ENCODE measurements at regions not wholly inside any gene's neighbourhood (a gene's known extent, or its start where the extent isn't known, plus 50 kb on each side); places are given as distances from the start of the nearest gene placed in this dataset.
A peak's percentile ranks its signal among the peaks of the same experiment; 100 is the strongest.
"Not testable (repeated sequence)": the region's sequence is repeated elsewhere in the genome, so short reads cannot be mapped to it uniquely, and the experiment has no call there.

DNA sequence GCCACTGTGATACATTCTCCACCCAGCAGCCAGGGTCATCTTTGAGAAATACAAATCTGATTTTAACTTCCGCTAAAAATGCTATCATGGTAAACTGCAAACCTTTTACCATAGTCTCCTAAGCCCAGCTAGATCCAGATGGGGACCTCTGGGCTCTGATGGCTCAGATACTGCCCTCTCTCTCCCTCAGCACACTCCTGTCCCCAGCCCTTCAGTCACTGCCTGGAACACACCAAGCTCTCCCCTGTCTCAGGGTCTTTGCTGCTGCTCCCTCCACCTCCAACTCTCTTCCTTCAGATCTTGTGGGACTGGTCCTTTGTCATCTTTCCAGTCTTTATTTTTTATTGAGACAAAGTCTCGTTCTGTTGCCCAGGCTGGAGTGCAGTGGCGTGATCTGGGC is 65.1 kb downstream of the SPRY4 start:
- no peak for DNase-seq

DNA sequence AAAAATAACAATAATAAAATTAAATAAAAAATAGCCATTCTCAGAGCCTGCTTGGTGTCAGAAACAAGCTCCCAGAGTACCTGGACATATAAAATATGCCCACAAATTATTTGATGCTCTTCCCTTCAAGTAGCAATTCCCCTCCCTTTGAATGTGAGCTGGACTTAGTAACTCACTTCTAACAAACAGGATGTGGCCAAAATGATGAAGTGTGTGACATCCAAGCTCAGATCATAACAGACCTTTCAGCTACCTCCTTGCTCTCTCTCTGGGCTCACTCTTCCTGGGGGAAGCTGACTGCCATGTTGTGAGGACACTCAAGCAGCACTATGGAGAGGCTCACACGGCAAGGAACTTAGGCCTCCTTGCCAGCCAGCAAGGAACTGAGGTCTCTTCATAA is 69.0 kb downstream of the SPRY4 start:
- no peak for DNase-seq

DNA sequence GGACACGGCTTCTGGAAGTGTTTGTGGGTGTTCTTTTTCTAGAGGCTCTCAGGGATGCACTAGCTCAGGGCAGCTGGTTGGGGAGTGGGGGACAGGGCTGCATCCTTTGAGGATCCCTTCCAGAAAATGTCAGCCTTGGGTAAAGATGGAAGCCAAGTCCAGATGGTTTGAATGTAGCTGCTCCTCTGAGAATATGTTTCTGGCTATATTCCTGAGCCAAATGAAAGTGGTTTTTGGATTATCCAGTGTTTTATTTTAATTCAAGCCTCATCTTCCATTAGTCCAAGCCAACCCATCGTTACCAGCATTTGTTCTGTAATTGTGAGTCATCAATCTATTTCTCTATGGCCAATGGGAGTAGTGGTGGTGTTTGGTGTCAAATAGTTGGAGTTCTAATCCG is 70.4 kb downstream of the SPRY4 start:
- DNase-seq = no peak

DNA sequence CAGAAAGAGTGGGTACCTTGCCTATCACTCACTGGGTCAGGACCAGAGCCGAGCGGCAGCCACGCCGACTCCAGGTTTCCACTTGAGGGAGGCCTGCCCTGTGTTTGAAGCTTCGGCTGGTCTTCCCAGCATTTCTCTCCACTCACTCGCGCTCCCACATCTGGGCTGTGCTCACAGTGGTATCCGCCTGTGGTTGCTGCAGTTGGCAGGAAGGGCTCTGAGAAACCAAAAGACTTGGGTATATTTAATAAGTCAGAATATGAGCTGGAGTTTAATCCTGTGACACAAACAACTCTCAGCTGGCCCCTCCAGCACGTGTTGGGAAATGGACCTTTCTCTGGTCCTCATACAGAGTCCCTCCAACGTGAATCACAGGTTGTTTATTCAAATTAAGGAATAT is 70.9 kb downstream of the SPRY4 start:
- no peak for DNase-seq

DNA sequence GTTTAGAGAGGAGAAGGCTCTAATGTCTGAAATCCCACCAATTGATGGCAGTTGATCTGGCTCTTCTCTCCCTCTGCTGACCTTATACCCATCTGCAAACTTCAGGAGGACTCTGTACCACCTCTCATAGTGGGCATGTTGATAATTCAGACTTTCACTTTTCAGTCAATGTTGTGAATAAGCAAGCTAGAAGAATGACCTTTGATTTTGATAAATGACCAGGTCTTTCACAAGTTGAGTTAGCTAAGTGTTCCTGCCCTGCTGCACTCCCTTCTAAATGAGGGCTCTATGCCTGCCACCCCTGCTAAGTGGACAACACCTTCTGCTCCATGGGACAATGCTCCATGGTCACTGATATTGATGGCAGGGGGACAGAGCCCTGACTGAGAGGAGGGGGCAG is 74.7 kb downstream of the SPRY4 start:
- DNase-seq = no peak

DNA sequence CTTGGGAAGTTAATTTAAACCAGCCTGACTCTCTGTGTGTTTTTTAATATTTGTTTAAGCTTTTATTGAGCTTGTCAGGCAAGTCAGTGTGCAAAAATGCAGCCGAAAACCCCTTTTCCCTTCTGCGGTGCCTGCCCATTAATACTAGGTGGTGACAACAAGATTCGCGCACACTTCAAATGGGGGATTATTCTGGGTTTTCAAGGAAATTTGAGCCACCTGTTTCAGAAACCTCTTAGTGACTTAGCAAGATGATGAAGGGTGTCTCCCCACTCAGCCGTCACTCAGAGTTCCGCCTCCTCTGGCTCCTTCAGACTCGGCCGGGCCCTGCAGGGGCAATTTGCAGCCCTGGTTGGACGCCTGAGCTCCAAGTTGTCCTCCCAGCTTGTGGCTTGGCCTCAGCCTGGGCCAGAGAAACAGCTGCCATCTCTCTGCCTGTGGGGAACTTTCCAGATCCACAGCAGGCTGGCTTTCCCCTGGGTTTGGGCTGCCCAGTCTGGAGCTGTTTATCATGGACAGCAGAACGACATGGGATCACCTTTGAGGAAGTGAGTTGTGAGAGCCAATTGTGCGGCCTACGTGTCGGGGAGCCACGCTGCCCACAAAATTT is 75.9 kb downstream of the SPRY4 start:
- DNase-seq = no peak

DNA sequence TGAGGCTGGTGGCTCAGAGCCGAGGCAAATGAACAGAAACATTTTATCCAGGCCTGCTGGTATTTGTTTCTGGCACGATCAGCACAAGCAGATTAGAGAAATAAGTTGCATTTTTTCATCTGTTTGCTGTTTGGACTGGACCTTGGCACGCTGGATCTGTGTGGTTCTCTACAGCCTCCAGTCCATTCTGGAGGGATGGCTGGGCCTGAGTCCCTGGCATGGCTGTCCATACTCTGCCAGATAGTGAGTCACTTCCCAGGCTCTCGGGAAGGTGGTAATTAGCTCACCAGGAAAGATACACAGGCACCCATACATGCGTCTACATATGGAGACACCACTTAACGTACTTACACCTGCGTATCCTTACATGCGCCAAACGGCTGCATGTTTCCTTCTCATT is 78.6 kb downstream of the SPRY4 start:
- DNase-seq = no peak

DNA sequence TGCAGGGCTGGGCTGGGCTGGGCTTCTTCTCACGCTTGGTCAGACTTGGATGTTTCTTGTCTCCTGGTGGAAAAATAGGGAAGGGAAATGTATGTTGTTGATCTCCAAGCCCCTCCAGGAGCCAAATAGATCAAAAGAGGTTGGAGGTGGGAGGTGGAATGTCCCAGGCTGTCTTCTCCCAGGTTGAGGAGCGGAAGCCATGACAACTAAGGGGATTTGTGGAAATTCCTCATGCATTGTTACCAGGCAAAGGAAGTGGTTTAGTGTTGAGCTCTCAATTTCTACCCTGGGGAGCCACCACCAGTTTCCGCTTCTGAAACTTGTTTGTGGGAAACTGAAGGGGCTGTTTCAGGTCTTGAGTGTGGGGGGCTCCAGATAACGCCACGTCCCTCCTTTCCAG is 79.0 kb downstream of the SPRY4 start:
- no peak for DNase-seq

DNA sequence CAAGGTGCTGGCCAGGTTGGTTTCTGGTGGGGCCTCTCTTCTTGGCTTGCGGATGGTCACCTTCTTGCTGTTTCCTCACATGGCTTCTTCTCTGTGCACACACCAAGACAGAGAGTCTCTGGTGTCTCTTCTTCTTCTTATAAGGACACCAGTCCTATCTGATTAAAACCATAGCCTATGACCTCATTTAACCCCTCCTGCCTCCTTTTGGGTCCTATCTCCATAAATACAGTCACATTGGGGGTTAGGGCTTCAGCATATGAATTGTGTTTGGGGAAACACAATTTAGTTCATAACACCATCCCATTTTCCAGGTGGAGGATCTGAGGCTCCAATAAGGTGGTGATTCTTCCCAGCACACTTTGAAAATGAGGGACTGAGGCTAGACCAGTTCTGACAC is 80.4 kb downstream of the SPRY4 start:
- no peak for DNase-seq

DNA sequence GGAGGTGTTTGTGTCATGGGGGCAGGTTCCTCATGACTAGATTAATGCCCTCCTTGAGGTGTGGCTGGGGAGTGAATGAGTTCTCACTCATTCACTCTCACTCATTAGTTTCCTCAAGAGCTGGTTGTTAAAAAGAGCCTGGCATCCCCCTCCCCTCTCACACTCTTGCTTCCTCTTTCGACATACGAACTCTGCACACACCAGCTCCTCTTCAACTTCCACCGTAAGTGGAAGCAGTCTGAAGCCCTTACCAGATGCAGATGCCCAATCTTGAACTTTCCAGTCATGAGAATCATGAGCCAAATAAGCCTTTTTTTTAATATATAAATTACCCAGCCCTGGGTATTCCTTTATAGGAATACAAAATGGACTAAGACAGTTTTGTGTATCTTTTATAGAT is 82.5 kb downstream of the SPRY4 start:
- DNase-seq = no peak

DNA sequence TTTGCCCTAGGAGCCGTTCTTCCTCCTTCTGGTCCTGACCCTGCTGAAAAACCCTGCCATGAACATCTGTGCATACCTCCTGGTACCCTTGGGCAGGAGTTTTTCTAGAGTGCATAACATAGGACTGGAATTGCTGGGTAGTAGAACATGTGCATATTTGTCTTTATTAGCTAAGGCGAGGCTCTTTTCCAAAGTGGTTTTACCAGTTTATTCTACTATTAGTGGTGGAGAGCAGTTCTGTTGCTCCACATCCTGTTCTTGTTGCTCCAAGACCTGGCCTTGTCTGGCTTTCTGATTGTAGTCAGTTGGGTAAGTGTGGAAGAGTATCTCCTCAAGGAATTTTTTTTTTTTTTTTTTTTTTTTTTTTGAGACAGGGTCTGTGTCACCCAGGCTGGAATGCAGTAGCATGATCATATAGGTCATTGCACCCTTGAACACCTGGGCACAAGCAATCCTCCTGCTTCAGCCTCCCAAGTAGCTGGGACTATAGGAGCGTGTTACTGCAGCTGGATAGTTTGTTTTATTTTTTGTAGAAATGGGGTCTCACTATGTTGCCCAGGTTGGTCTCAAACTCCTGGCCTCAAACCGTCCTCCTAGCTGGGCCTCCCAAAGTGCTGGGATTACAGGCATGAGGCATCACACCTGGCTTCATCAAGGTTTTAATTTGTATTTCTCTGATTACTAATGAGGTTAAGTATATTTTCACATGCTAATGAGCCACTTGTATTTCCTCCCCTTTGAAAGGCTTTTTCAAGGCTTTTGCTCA is 85.2 kb downstream of the SPRY4 start:
- DNase-seq = no peak

DNA sequence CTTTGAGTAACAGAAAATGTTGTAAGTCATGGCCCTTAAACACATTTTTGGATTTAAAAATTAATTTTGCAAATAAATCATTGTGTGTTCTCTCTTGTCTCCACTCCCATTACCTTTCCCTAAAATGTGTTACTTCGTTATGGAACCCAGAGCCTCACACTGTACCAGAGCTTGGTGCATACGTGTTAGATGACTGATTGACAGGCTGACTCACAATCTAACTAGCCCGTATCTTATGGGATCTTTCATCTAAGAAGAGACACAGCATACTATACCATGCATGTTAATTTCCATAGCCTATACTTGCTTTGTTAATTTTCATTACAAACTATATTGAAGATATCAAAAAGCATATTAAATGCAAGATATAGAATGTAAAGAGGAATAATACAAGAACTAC is 87.1 kb downstream of the SPRY4 start:
- no peak for DNase-seq

DNA sequence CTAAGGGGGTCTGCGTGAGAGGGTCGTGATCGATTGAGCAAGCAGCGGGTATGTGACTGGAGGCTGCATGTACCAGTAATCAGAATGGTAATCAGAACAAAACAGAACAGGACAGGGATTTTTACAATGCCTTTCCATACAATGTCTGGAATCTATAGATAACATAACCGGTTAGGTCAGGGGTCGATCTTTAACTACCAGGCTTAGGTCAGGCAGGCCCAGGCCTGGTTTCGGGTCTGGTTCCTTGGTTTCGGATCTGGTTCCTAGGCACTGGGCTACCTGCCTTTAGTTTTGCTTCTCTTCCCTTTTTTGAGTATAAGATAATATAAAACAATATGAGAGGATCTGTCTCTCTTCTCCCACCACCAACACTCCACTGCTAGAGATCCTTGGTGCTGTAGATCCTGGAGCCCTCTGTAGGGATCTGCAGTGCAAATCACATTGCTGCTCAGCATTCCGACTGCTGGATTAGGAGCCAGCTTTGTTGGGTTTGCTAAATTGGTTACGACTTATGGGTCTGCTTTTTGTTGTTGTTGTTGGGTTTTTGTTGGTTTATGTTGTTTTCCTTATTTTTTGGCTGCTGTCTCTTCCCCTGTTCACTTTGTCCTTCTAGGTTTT is 88.0 kb downstream of the SPRY4 start:
- DNase-seq = not testable (repeated sequence)

DNA sequence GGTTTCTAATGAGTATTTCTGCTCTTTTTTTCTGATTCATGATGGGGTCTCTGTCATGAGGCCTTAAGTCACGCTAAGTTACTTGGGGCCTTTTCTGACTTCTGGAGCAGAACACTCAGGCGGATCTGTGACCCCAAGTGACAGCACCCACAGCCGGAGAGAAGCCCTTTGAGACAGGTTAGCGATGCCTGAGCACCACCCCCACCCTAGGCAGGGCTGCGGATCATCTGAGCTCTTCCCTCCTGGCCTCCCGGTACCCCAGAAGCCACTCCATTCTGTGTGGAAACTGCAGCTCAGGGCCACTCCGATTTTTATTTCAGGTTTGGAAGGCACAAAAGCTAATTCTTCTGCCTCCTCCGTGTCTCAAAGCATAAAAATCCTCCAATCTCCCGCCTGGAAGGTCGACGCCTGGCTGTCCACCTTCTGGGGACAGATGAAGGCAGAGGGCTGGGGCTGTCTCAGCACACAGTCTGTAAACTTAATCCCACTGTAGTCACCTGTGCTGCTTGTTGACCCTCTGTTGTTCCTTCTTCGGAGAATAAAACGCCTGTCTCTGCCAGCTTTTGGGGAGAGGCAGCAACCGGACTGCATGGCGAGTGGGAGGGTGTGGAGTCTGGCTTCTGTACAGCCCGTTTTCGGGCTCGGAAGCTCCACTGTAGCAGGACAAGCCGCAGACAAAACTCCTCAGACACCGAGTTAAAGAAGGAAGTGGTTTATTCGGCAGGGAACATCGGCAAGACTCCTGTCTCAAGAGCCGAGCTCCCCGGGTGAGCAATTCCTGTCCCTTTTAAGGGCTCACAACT is 88.8 kb downstream of the SPRY4 start:
- DNase-seq = peak in 1 of 4 experiments; percentile 21

DNA sequence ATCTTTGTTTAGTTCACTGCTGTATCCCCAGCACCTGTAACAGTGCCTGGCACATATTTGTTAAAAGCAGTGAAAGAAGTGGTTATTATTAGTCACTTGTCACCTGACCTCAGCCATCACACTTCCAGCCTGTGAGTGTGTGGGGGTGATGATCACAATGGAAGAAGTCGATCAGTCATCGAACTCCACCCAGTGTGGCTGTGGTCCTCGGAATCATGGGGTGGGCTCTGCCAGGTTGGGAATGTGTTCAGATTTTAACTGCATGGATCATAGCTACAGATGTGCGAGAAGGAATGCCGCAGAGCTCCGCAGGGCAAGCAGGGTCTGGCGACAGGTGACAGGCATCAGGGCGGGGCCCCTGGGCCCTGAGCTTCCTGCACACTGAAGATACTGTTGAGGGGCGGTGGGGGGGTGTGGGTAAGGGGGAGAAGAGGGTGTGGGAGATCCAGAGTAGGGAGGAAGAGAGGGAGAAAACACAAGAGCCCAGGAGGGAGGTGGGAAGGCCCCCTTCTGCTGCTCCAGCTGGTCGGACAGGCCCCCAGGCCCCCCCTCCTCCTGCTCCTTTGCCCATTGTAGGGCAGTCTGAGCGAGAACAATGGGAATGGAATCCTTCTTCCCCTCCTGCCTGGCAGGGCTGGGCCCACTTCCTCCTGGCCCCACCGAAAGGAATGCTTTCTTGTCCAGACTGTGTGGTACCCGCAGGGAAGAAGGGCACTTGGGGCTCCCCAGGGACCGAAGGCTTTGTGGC is 89.6 kb downstream of the SPRY4 start:
- peak in 2 of 4 experiments; percentile 7 to 26 for DNase-seq

DNA sequence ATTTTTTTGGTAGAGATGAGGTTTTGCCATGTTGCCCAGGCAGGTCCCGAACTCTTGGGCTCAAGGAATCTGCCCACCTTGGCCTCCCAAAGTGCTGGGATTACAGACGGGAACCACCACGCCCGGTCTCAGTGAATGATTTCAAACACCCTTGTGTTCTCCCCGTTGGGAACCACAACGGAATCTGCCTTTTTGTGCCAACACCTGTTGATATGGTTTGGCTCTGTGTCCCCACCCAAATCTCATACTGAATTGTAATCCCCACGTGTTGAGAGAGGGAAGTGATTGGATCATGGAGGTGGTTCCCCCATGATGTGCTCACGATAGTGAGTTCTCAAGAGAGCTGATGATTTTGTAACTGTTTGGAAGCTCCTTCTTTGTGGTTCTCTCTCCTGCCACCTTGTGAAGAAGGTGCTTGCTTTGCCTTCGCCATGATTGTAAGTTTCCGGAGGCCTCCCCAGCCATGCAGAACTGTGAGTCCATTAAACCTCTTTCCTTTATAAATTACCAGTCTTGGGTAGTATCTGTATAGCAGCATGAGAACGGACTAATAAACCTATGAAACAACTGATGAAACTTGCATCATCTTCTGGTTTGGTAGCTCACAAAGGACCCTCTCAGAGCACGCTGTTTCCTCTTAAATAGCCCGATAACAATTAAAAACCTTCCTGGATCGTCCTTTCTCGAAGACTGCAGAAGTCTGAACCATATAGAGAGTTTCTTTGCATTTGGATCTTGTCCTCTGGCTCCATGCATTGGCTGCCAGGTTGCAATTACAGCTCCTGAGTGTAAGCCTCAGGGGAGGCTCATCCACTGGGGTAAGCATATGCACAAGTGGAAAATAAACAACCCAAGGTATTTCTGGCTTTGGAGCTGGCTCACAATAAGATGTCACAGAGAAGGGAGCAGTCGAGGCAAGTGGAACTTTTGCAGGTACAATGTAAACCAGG is 91.5 kb downstream of the SPRY4 start:
- DNase-seq = no peak

DNA sequence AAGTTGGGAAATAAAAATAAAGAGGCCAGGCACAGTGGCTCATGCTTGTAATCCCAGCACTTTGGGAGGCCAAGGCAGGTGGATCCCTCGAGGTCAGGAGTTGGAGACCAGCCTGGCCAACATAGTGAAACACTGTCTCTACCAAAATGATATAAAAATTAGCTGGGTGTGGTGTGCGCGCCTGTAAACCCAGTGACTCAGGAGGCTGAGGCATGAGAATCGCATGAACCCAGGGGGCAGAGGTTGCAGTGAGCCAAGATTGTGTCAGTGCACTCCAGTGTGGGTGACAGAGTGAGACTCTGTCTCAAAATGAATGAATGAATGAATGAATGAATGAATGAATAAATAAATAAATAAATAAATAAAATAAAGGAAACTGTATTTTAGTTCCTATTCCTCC is 93.9 kb downstream of the SPRY4 start:
- DNase-seq = not testable (repeated sequence)

DNA sequence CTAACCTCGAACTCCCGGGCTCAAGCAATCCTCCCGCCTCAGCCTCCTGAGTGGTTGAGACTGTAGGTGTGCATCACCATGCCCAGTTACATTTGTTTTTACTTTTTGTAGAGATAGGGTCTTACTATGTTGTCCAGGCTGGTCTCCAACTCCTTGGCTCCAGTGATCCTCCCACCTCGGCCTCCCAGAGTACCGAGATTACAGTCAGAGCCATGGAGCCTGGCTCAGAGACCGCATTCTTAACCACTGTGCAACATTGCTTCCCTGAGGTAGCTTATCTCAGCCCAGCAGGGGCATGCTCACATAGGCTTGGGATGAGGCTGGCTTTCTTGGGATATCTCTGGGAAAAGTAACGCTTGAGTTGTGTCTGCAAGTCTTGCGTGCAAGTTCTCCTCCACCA is 99.7 kb downstream of the SPRY4 start:
- no peak for DNase-seq

DNA sequence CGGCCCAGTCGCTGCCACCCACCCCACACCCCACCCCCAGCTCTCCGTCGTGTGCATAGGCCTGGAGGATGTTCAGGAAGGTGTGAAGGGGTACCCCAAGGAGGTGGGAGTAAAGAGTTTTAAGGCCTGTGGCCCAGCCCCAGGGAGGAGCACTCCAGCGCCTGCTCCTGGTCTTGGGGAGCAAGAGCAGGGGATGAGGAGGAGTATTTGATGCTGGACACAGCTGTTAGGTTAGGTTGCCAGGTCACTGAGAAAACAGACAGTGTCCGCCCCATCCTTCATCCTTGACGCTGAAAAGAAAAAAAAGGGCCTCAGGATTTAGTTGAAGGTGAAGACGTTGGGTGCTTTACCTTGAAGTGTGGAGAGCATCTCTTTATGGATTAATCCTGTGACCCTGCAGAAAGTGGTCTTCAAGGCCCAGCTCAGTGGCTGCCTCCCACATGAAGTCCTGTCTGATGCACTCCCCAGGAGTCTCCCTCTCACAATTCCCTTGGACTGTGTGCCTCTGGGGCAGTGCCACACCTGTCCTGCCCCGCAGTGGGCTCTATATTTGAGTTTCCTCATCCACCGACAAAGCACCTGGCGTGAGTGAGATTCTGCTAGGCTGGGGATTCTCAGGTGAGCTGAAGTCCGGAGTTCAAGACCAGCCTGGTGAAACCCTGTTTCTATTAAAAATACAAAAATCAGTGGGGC is 101.8 kb downstream of the SPRY4 start:
- no peak for DNase-seq

DNA sequence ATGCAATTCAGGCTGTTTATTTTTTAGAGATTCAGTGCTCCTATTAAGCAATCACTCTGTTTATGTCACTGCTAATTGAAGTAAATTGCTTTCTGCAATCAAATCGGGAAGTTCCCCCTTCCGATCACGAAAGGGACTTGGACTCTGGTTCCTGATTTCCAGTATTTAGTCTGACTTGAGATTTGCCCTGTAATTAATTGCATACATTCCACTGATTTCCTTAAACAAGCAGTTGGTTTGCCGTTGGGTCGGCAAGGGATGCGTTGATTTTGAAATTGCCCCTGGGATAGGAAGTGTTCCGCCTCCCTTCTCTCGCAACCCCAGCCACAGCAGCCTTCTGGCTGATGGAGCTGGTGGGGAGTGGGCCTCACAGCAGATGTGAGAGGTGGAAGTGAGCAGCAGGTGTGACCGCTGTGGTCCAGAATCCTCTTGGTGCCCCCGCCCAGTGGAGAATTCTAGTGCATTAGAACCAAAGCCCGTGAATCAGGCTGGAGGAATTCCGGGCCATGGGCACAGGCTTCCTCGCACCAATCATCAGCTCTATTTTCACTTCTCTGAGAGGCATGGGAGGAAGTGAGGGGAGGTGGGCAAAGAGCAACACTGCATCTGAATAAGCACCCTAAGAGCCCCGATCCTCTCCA is 102.5 kb downstream of the SPRY4 start:
- peak; percentile 33 to 82 (median 74) for DNase-seq
